ENCODE measurements at regions not wholly inside any gene's neighbourhood (a gene's known extent, or its start where the extent isn't known, plus 50 kb on each side); places are given as distances from the start of the nearest gene placed in this dataset.

GRCh38 chr5:173443971-173444370 is 115.8 kb upstream of the STC2 start:
- Histone ChIP-seq H2BK5ac (ENCODE audit: low read length) (no peak overlapping the region), H3K27me3 (ENCODE audit: control insufficient read depth in 3 of 3, insufficient read depth in 3 of 3, low read depth in 1 of 3, low read length in 3 of 3) (peaks cover 0 to 8% (median 0%) of the 10 kb centered on the region in 3 experiments), H3K14ac (ENCODE audit: low read length) (no peak overlapping the region), H3K23ac (ENCODE audit: low read depth, low read length, poor library complexity) (no peak overlapping the region), H4K8ac (ENCODE audit: low read depth, low read length) (no peak overlapping the region), H2BK12ac (ENCODE audit: low read length) (no peak overlapping the region), H3K4me2 (ENCODE audit: insufficient read depth, low read length, poor library complexity, severe bottlenecking) (no peak overlapping the region), H3K9ac (ENCODE audit: low read depth, low read length, poor library complexity) (no peak overlapping the region), H3K18ac (ENCODE audit: low read length) (no peak overlapping the region), H4K91ac (ENCODE audit: low read depth, low read length, poor library complexity) (no peak overlapping the region), H3K79me1 (ENCODE audit: low read depth, low read length) (no peaks in the 10 kb centered on the region), H3K27ac (replicated peaks; ENCODE audit: low read length) (no peak overlapping the region), H3K4me1 (ENCODE audit: control insufficient read depth in 2 of 2, insufficient read depth in 1 of 2, low read depth in 1 of 2, low read length in 2 of 2) (no peaks in the 10 kb centered on the region), H3K4me3 (ENCODE audit: low read length in 2 of 2) (no peak overlapping the region), H2AK5ac (ENCODE audit: low read depth, low read length) (no peak overlapping the region), H3K36me3 (replicated peaks in 1 of 2; ENCODE audit: control insufficient read depth in 2 of 2, insufficient read depth in 2 of 2, low read length in 2 of 2) (no peaks in the 10 kb centered on the region), H3K4ac (ENCODE audit: low read length) (no peak overlapping the region), H2BK15ac (ENCODE audit: low read length) (no peak overlapping the region), H2BK120ac (ENCODE audit: low read depth, low read length) (no peak overlapping the region), H2AFZ (ENCODE audit: low read length) (no peak overlapping the region), H3K9me3 (replicated peaks in 1 of 2; ENCODE audit: control insufficient read depth in 2 of 2, insufficient read depth in 1 of 2, low read depth in 1 of 2, low read length in 2 of 2) (no peaks in the 10 kb centered on the region)
- DNase-seq (ENCODE audit: low spot score) = no peak
- no CpG with 5 or more reads among the region's 4 CpGs for WGBS, 2 donors (ENCODE audit: extremely low coverage in 2 of 2, insufficient read length in 2 of 2, insufficient replicate concordance in 1 of 2)

GRCh38 chr5:173441053-173441628 is 112.9 kb upstream of the STC2 start:
- H2AK5ac ChIP-seq (ENCODE audit: low read depth, low read length) = no peak overlapping the region
- no peak overlapping the region for H3K23ac ChIP-seq (ENCODE audit: low read depth, low read length, poor library complexity)
- H3K9ac ChIP-seq (ENCODE audit: low read depth, low read length, poor library complexity) = no peak overlapping the region
- H2AFZ ChIP-seq (ENCODE audit: low read length) = no peak overlapping the region
- no peak overlapping the region for H3K18ac ChIP-seq (ENCODE audit: low read length)
- H3K27ac ChIP-seq (replicated peaks; ENCODE audit: low read length) = no peak overlapping the region
- H3K4me1 ChIP-seq (ENCODE audit: control insufficient read depth in 2 of 2, insufficient read depth in 1 of 2, low read depth in 1 of 2, low read length in 2 of 2) = no peaks in the 10 kb centered on the region
- no peak overlapping the region for H2BK5ac ChIP-seq (ENCODE audit: low read length)
- H3K4ac ChIP-seq (ENCODE audit: low read length) = no peak overlapping the region
- H3K4me3 ChIP-seq (ENCODE audit: low read length in 2 of 2) = no peak overlapping the region
- no peak overlapping the region for H4K8ac ChIP-seq (ENCODE audit: low read depth, low read length)
- WGBS, 2 donors (ENCODE audit: extremely low coverage in 2 of 2, insufficient read length in 2 of 2, insufficient replicate concordance in 1 of 2) = no CpG with 5 or more reads among the region's 4 CpGs
- H2BK12ac ChIP-seq (ENCODE audit: low read length) = no peak overlapping the region
- H3K4me2 ChIP-seq (ENCODE audit: insufficient read depth, low read length, poor library complexity, severe bottlenecking) = no peak overlapping the region
- no peaks in the 10 kb centered on the region for H3K79me1 ChIP-seq (ENCODE audit: low read depth, low read length)
- no peak overlapping the region for H2BK15ac ChIP-seq (ENCODE audit: low read length)
- H3K9me3 ChIP-seq (replicated peaks in 1 of 2; ENCODE audit: control insufficient read depth in 2 of 2, insufficient read depth in 1 of 2, low read depth in 1 of 2, low read length in 2 of 2) = no peaks in the 10 kb centered on the region
- no peak overlapping the region for H4K91ac ChIP-seq (ENCODE audit: low read depth, low read length, poor library complexity)
- no peak overlapping the region for H3K14ac ChIP-seq (ENCODE audit: low read length)
- no peak overlapping the region for H2BK120ac ChIP-seq (ENCODE audit: low read depth, low read length)
- DNase-seq (ENCODE audit: low spot score) = no peak
- no peaks in the 10 kb centered on the region for H3K36me3 ChIP-seq (replicated peaks in 1 of 2; ENCODE audit: control insufficient read depth in 2 of 2, insufficient read depth in 2 of 2, low read length in 2 of 2)
- H3K27me3 ChIP-seq (ENCODE audit: control insufficient read depth in 3 of 3, insufficient read depth in 3 of 3, low read depth in 1 of 3, low read length in 3 of 3) = peaks cover 0 to 18% (median 0%) of the 10 kb centered on the region in 3 experiments

- Histone ChIP-seq H2BK5ac (ENCODE audit: low read length) (no peak overlapping the region), H3K79me1 (ENCODE audit: low read depth, low read length) (no peaks in the 10 kb centered on the region), H2AFZ (ENCODE audit: low read length) (no peak overlapping the region), H3K27ac (replicated peaks; ENCODE audit: low read length) (no peak overlapping the region), H2BK12ac (ENCODE audit: low read length) (no peak overlapping the region), H3K9ac (ENCODE audit: low read depth, low read length, poor library complexity) (no peak overlapping the region), H2BK120ac (ENCODE audit: low read depth, low read length) (no peak overlapping the region), H3K4me3 (ENCODE audit: low read length in 2 of 2) (no peak overlapping the region), H2AK5ac (ENCODE audit: low read depth, low read length) (no peak overlapping the region), H3K9me3 (replicated peaks in 1 of 2; ENCODE audit: control insufficient read depth in 2 of 2, insufficient read depth in 1 of 2, low read depth in 1 of 2, low read length in 2 of 2) (no peaks in the 10 kb centered on the region), H3K27me3 (ENCODE audit: control insufficient read depth in 3 of 3, insufficient read depth in 3 of 3, low read depth in 1 of 3, low read length in 3 of 3) (peaks cover 0 to 12% (median 0%) of the 10 kb centered on the region in 3 experiments), H3K4me2 (ENCODE audit: insufficient read depth, low read length, poor library complexity, severe bottlenecking) (no peak overlapping the region), H4K91ac (ENCODE audit: low read depth, low read length, poor library complexity) (no peak overlapping the region), H2BK15ac (ENCODE audit: low read length) (no peak overlapping the region), H3K4me1 (ENCODE audit: control insufficient read depth in 2 of 2, insufficient read depth in 1 of 2, low read depth in 1 of 2, low read length in 2 of 2) (peaks cover 0 to 8% of the 10 kb centered on the region in 2 donors), H3K36me3 (replicated peaks in 1 of 2; ENCODE audit: control insufficient read depth in 2 of 2, insufficient read depth in 2 of 2, low read length in 2 of 2) (no peaks in the 10 kb centered on the region), H3K14ac (ENCODE audit: low read length) (no peak overlapping the region), H3K23ac (ENCODE audit: low read depth, low read length, poor library complexity) (no peak overlapping the region), H3K4ac (ENCODE audit: low read length) (no peak overlapping the region), H3K18ac (ENCODE audit: low read length) (no peak overlapping the region), H4K8ac (ENCODE audit: low read depth, low read length) (no peak overlapping the region)
- WGBS, 2 donors (ENCODE audit: extremely low coverage in 2 of 2, insufficient read length in 2 of 2, insufficient replicate concordance in 1 of 2) = no CpG with 5 or more reads among the region's 1 CpG
- DNase-seq (ENCODE audit: low spot score) = no peak
Measured at GRCh38 chr5:173438951-173439350, 110.7 kb upstream of the STC2 start.

GRCh38 chr5:173435447-173435846 is 107.2 kb upstream of the STC2 start:
- H2BK5ac ChIP-seq (ENCODE audit: low read length) = no peak overlapping the region
- H4K91ac ChIP-seq (ENCODE audit: low read depth, low read length, poor library complexity) = no peak overlapping the region
- H3K4me3 ChIP-seq (ENCODE audit: low read length in 2 of 2) = no peak overlapping the region
- no peaks in the 10 kb centered on the region for H3K9me3 ChIP-seq (replicated peaks in 1 of 2; ENCODE audit: control insufficient read depth in 2 of 2, insufficient read depth in 1 of 2, low read depth in 1 of 2, low read length in 2 of 2)
- peaks cover 0 to 8% of the 10 kb centered on the region in 2 donors for H3K4me1 ChIP-seq (ENCODE audit: control insufficient read depth in 2 of 2, insufficient read depth in 1 of 2, low read depth in 1 of 2, low read length in 2 of 2)
- H3K4ac ChIP-seq (ENCODE audit: low read length) = no peak overlapping the region
- H3K18ac ChIP-seq (ENCODE audit: low read length) = peak overlapping the region; percentile 2
- no peak overlapping the region for H2BK120ac ChIP-seq (ENCODE audit: low read depth, low read length)
- H3K79me1 ChIP-seq (ENCODE audit: low read depth, low read length) = no peaks in the 10 kb centered on the region
- H2AK5ac ChIP-seq (ENCODE audit: low read depth, low read length) = no peak overlapping the region
- H3K27me3 ChIP-seq (ENCODE audit: control insufficient read depth in 3 of 3, insufficient read depth in 3 of 3, low read depth in 1 of 3, low read length in 3 of 3) = peaks cover 0 to 9% (median 0%) of the 10 kb centered on the region in 3 experiments
- no peak overlapping the region for H2BK12ac ChIP-seq (ENCODE audit: low read length)
- no peak overlapping the region for H3K4me2 ChIP-seq (ENCODE audit: insufficient read depth, low read length, poor library complexity, severe bottlenecking)
- H3K9ac ChIP-seq (ENCODE audit: low read depth, low read length, poor library complexity) = no peak overlapping the region
- H3K23ac ChIP-seq (ENCODE audit: low read depth, low read length, poor library complexity) = no peak overlapping the region
- H2BK15ac ChIP-seq (ENCODE audit: low read length) = no peak overlapping the region
- no peak overlapping the region for H2AFZ ChIP-seq (ENCODE audit: low read length)
- H3K14ac ChIP-seq (ENCODE audit: low read length) = no peak overlapping the region
- DNase-seq (ENCODE audit: low spot score) = no peak
- no peak overlapping the region for H3K27ac ChIP-seq (replicated peaks; ENCODE audit: low read length)
- WGBS, 2 donors (ENCODE audit: extremely low coverage in 2 of 2, insufficient read length in 2 of 2, insufficient replicate concordance in 1 of 2) = no CpG with 5 or more reads among the region's 15 CpGs
- H4K8ac ChIP-seq (ENCODE audit: low read depth, low read length) = no peak overlapping the region
- H3K36me3 ChIP-seq (replicated peaks in 1 of 2; ENCODE audit: control insufficient read depth in 2 of 2, insufficient read depth in 2 of 2, low read length in 2 of 2) = no peaks in the 10 kb centered on the region

All from neuronal stem cell (in vitro differentiated cells).